ENCODE measurements at regions not wholly inside any gene's neighbourhood (a gene's known extent, or its start where the extent isn't known, plus 50 kb on each side); places are given as distances from the start of the nearest gene placed in this dataset.

DNA sequence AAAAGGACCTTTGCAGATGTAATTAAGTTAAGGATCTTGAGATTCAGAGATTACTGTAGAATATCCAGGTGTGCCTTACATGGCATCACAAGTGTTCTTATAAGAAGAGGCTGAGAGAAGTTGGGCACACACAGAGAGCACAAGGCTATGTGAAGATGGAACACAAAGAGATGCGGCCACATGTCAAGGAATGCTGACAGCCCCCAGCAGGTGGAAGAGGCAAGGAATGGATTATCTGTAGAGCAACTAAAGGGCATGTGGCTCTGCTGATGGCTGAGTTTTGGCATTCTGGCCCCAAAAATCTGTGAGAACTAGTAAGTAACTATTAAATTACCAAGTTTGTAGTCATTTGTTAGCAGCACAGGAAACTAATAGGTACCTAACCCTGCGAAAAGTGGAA lies 640.7 kb upstream of the PCDH15 start:
- DNase-seq (ENCODE audit: low read depth), result no peak
- TF ChIP-seq, protein P1, sequence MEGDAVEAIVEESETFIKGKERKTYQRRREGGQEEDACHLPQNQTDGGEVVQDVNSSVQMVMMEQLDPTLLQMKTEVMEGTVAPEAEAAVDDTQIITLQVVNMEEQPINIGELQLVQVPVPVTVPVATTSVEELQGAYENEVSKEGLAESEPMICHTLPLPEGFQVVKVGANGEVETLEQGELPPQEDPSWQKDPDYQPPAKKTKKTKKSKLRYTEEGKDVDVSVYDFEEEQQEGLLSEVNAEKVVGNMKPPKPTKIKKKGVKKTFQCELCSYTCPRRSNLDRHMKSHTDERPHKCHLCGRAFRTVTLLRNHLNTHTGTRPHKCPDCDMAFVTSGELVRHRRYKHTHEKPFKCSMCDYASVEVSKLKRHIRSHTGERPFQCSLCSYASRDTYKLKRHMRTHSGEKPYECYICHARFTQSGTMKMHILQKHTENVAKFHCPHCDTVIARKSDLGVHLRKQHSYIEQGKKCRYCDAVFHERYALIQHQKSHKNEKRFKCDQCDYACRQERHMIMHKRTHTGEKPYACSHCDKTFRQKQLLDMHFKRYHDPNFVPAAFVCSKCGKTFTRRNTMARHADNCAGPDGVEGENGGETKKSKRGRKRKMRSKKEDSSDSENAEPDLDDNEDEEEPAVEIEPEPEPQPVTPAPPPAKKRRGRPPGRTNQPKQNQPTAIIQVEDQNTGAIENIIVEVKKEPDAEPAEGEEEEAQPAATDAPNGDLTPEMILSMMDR (IDR thresholded peaks at IDR 0.05; ENCODE audit: low read length, missing control alignments), result no peak
- H3K4me3 ChIP-seq (replicated peaks; ENCODE audit: low read depth, low read length), result no peak overlapping the region

DNA sequence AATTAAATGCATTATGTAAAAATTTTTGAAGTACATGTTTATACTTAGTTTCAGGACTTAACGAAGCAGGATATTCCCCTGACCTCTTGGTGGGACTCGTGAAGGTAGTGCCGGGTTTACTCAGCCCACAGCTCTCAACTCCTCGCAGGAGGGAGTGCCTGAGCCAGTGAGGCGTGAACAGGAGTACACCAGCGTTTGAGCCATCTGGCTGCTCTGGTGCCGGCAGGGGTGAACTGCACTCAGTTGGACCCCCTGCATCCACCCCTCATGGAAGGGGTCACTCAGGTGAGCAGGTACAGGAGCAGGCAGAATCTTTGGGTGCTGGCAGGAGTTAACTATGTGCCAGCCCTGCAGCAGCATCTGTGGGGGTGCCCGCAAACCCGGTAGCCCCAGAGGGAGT lies 625.1 kb upstream of the PCDH15 start:
- TF ChIP-seq, protein P1 (IDR thresholded peaks at IDR 0.05; ENCODE audit: low read length, missing control alignments), result no peak
- DNase-seq (ENCODE audit: low read depth), result no peak
- no peak overlapping the region for H3K4me3 ChIP-seq (replicated peaks; ENCODE audit: low read depth, low read length)

DNA sequence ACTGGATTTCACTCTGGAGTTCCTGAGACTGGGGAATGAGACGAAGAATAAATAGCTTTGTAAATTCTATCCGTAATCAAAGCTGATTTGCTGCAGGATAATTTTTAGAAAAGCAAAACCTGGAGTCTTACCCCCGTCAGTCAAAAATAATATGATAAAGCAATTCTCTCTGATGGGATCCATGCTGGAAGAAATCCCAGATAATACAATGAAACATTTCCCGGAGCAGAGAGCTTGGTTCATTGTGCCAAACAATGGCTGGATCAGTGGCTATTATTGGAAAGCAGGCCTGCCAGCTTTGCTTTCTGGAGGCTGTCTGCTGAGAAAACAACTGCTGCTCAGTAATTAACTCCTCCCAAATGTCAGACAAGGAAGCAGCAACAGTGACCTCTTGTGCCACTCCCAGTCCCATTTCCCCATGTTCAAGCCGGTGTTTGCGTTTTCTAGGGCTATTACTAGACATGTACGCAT lies 609.4 kb upstream of the PCDH15 start:
- DNase-seq (ENCODE audit: low read depth), result peak; percentile 42
- no peak overlapping the region for H3K4me3 ChIP-seq (replicated peaks; ENCODE audit: low read depth, low read length)
- TF ChIP-seq, protein P1 (IDR thresholded peaks at IDR 0.05; ENCODE audit: low read length, missing control alignments), result no peak

DNA sequence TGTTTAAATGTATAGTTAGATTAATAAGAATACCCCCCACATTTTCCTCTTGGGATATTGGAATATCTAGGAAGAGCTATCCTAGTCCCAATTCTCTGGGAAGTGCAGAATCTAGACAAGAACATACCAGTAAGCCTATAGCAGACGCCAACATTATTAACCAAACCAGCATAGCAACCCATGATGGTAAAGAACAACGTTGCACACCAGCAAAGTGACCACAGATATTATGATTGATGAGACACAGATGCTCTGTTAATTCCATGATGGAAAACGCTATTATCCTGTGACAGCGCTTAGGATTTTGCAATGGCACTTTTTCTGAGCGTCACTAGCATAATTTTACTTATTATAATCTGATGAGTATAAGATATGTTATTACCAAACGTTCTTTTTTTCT lies 603.1 kb upstream of the PCDH15 start:
- DNase-seq (ENCODE audit: low read depth), result no peak
- TF ChIP-seq, protein P1 (IDR thresholded peaks at IDR 0.05; ENCODE audit: low read length, missing control alignments), result no peak
- no peak overlapping the region for H3K4me3 ChIP-seq (replicated peaks; ENCODE audit: low read depth, low read length)

DNA sequence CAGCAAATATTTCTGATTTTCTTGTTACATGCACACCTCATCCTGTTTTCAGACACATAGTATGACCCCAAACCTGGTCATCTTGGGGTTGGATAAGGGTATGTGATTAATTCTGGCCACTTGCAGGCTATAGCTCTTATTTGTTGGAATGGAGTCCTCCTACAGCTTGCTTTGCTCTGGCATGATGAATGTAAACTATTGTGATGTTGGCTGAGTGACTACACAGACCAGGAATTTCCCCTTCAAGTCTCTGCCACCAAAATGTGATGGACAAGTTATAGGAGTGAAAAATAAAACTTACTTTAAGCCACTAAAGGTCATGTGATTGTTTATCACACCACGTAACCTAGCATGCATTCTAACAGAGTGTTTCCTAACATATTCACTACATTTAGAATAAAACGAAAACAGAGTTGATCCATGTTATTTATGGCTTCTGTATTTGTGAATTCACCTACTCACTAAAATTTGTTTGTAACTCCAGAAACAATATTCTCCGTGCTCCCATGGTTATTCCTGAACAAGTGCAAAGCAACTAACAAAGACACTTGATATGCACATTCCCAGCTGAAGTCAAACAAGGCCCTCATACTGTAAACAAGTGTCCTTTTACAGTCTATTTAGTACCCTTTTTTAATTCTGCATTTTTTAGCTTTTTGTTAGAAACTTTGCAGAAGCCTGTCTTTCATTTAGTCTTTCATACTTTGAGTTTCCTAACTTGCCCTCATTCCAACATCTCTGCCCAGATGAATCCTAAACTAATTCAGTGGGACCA lies 599.2 kb upstream of the PCDH15 start:
- no peak overlapping the region for H3K4me3 ChIP-seq (replicated peaks; ENCODE audit: low read depth, low read length)
- DNase-seq (ENCODE audit: low read depth), result peak; percentile 17
- TF ChIP-seq, protein P1 (IDR thresholded peaks at IDR 0.05; ENCODE audit: low read length, missing control alignments), result no peak

DNA sequence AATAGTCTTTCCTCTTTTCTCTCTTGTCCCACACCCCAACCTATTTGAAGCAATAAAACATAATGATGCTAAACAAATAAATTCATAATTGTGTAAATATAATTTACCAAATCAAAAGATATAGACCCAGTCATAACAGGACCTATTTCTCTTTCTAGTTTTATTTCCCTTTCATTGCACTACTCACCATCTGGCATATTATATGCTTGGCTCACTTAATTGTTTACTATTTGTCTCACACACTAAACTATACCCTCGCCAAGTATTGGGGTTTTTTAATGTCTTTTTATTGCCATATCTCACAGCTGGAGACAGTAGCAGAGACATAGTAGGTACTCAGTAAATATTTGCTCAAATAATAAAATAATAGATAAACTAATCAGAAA lies 597.5 kb upstream of the PCDH15 start:
- TF ChIP-seq, protein P1 (IDR thresholded peaks at IDR 0.05; ENCODE audit: low read length, missing control alignments), result no peak
- H3K4me3 ChIP-seq (replicated peaks; ENCODE audit: low read depth, low read length), result no peak overlapping the region
- no peak for DNase-seq (ENCODE audit: low read depth)

Measured in fibroblast of pulmonary artery (primary cell).